GM10266 (cell line): ENCODE measurements at regions not wholly inside any gene's neighbourhood (a gene's known extent, or its start where the extent isn't known, plus 50 kb on each side); places are given as distances from the start of the nearest gene placed in this dataset.

Experiments
- DNase-seq: peaks from one replicate; pipeline ENCODE4 v3.0.0; 2012; ENCODE audit errors: extremely low spot score
- TF ChIP-seq, protein P1 (sequence below): IDR thresholded peaks from 2 replicates; pipeline ENCODE4 v1.5.1; 2012; ENCODE audit warnings: mild to moderate bottlenecking, low read depth; ENCODE audit not compliant: control insufficient read depth, insufficient read depth; ENCODE audit errors: missing control alignments

DNA sequence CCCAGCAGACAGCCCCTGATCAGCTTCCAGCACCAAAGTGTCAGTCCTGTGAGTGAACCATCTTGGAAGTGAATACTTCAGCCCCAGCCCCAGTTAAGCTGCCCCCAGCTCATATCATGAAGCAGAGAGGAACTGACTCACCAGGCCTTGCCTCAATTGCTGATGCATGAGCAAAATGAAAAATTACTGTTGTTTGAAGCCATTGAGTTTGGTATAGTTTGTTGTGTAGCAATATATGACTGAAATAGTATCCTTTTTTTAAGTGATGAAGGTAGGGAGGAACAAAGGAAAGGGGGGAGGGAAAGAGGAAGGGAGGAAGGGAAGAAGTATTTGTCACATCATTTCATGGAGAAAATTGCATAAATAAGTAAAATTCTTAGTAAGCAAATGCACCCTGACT, 266.4 kb downstream of the MAFB start:
- TF ChIP-seq, protein P1, sequence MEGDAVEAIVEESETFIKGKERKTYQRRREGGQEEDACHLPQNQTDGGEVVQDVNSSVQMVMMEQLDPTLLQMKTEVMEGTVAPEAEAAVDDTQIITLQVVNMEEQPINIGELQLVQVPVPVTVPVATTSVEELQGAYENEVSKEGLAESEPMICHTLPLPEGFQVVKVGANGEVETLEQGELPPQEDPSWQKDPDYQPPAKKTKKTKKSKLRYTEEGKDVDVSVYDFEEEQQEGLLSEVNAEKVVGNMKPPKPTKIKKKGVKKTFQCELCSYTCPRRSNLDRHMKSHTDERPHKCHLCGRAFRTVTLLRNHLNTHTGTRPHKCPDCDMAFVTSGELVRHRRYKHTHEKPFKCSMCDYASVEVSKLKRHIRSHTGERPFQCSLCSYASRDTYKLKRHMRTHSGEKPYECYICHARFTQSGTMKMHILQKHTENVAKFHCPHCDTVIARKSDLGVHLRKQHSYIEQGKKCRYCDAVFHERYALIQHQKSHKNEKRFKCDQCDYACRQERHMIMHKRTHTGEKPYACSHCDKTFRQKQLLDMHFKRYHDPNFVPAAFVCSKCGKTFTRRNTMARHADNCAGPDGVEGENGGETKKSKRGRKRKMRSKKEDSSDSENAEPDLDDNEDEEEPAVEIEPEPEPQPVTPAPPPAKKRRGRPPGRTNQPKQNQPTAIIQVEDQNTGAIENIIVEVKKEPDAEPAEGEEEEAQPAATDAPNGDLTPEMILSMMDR, result no peak
- no peak for DNase-seq

DNA sequence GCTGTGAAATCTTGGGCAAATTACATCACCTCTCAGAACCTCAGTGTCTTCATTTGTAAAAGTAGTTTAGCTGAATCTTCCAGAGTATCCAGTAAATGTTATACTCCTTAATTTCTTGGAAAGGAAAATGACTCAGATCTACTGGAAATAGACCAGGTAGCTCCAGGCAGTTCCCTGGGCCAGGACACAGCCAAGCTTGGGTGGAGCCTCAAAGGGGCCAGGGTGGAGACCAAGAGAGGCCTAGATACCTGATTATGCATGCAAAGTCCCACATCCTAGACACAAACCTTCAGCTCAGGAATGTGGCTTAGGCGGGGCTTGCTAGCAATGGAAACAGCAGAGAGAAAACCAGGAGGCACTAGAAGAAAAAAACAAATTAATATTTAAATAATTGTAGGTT, 272.8 kb downstream of the MAFB start:
- TF ChIP-seq, protein P1, result no peak
- DNase-seq, result no peak

DNA sequence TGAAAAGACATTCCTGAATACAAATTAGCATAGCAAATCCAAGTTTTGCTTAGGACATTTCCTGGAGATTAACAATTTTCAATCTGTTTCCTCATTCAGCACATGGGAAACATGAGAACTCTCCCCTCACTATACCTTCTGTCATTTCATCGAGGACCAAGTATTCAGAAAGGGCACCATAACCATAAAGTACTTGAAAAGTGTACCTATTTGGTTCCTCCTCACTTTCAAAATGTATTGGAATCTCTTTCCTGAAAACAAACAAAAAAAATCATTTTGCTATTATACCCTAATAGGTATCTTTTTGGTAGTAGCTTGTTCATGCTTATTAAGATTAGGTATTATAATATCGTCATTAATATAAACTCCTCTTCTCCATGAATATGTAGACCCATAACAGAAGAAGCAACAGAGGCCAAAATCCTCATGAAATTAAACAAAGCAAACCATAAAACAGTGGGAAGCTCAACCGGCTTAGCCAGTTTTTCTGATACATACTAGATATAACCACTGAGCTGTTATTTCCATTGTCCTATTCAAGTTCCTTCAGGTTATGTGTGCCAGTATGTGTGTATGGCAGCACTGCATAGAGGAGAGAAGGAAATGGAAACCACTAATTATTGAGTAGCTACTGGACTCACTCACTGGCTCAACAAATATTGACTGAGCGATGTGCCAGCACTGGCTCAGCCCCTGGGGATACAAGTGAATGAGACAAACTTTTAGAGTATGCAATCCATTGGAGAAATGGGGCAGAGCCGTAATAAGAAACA, 274.0 kb downstream of the MAFB start:
- DNase-seq, result no peak
- TF ChIP-seq, protein P1, result no peak

DNA sequence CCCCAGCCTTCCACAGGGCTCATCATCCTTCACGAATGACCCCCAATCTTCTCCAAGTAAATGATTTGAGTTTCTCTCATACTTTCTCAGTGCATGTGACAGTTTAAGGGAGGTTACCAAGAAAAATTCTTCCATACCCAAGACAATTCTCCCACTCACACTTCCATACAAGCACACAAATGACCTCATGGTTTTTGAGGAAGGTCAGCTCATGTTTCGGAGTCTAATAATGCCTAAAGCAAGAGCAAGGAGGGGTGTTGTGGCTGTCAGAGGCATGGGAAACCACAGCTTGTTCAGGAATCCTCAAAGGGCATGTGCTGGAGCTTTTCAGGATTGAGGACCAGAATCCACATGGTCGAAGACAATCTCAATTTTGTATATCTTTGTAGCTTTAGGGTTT, 279.0 kb downstream of the MAFB start:
- no peak for DNase-seq
- TF ChIP-seq, protein P1, result no peak

DNA sequence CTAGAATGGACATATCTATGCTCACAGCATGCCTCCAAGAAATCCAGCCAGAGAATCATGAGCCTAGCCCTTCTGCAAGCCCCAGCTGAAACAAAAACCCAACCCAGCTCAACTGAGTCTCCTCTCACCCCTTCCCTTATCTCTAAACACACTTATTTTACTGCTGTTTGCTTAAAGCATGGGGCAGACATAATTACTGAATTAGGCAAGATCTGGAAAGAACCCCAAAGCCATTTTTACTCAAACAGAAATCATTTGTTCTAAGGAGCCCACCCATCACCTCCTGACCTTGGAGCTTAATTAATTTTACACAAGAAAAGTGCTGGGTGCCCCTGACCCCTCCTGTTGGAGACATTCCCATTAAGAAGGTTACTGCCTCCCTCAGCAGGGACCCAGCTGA, 291.6 kb downstream of the MAFB start:
- no peak for DNase-seq
- TF ChIP-seq, protein P1, result no peak

DNA sequence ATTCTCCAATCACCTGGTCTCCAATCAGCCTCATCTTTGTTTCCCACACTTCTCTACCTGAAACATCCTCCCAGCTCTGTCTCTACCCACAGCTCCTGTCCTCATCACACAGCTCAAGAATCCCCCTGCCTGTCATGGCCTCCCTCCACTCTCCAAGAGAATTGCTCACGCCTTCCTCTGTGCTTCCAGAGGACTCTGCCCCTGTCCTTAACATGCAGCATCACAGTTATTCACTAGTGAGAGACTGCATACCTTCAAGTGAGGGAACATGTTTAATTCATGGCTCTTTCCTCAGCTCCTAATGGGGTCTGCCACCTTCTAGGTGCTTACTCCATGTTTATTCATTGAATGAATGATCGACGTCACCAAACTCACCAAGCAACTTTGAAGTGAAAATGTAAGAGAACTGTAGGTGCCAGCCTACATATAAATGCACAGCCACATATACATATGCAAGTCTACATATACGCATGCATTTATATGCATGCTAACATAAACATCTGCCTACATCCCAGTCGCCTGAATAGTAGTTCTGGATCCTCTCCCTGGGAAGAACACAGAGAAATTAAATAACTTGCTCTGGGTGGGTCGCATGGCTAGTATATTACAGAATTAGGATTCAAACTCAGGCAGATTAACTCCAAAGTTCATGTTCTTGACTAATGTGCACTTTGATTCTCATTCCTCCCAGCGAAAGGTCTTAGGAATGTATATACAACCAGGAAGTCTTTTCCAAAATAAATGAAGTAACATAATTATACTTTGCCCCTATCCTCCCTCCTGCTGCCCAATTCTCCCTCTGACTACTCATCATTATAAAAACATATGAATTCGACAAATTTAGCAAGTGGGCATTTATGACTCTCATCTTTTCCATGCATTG, 295.6 kb downstream of the MAFB start:
- no peak for DNase-seq
- TF ChIP-seq, protein P1, result no peak

DNA sequence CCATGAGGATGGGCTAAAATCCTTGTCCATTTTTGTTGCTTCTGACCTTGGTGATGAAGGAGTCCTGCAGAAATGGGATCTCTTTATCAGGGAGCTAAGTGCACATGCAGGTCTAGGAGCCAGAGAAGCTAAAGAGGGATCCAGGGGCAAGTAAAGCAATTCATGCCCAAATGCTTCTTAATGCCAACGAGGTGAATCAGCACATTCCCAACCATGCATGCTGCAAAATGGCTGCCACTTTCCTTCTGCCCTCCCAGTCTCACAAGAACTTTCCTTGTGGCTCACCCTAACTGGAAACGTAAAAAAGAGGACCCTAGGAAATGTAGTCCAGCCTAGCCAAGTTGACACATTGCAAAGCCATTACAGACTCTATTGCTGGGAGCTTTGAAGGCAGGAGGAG, 298.4 kb downstream of the MAFB start:
- TF ChIP-seq, protein P1, result no peak

More for the DNA sequence above, 298.4 kb downstream of the MAFB start:
- no peak for DNase-seq
